ENCODE measurements at regions not wholly inside any gene's neighbourhood (a gene's known extent, or its start where the extent isn't known, plus 50 kb on each side); places are given as distances from the start of the nearest gene placed in this dataset.

DNA sequence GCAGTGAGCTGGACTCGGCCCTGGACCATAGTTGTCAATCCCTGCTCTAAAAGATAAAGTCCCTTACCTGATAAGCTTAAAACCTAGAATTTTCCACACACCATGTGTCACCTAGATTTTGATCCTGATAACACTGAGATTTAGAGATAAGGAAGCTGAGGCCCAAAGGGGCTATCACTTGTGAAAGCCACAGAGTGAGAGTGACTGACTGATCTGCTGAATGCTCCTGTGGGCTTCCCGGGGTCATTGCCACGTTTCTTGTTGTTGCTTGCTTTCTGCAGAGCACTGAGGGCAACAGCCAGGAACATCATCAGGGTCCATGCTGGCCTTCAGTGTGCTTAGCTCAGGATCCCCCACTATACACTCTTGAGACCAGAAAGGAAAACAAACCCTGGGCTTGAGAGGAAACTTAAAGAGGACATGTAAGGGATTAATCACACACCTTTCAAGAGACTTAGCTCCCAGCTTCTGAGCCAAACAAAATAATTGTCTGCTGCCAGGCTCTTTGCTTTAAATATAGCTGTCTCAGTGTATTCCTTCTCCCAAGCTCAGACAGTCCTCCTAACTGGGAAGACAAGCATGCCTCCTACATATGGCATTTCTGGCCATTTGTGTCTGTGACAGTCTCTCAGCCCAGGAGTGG is 82.6 kb upstream of the ARHGAP5 start:
- no peak for DNase-seq (ENCODE audit: low spot score)

GRCh38 chr14:32003585-32003984 is 73.5 kb upstream of the ARHGAP5 start:
- no peak for DNase-seq (ENCODE audit: low spot score)

DNA sequence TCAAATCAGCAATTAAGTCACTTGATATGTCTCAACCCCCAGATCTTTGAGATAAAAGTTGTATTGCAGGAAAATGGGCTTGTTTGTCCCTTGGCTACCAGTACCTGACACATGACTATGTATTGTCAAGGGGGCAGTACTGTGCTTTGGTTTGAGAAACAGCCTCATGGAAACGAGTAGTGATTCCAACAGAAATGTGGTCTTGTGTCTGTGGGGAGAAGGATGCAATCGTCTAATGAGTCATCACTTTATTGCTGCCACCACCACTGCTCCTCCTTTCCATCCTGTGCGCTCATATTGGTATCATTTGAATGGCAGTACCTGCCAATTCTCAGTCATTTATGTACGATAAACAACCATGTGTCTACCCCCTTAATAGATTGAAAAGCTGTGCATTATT is 72.8 kb upstream of the ARHGAP5 start:
- peak; percentile 63 for DNase-seq (ENCODE audit: low spot score)

- DNase-seq (ENCODE audit: low spot score) = no peak
Measured at GRCh38 chr14:32005628-32006027, 71.5 kb upstream of the ARHGAP5 start.

GRCh38 chr14:32006263-32007110 is 70.6 kb upstream of the ARHGAP5 start:
- peak; percentile 92 for DNase-seq (ENCODE audit: low spot score)

DNA sequence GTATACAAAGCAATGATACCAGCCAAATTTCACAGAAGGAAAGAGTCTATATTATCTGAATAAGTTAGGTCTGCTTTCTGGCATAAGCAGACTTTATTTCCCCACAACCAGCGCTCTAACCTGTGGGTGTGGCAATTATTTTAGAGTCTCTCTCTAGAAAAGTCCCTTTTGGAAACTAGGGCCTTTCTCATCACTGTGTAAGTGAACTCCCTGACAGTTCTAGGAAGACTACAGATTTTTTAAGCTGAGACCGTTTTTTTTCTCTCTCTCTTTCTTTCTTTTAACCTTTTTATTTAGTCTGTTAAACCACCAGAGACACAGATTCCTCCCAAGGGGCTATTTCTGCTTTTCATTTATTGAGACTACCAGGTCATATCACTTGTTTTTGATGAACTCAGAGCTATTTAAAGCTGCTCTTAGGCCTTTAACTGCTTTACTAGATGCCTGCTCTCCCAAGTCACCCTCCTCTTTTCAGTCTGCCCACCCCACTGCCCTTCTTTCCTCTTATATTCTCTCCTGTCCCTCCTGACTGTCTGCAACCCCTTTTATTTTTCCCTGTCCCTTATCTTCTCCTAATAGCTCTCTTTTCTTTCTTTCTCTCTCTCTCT is 69.2 kb upstream of the ARHGAP5 start:
- no peak for DNase-seq (ENCODE audit: low spot score)

GRCh38 chr14:32008602-32009193 is 68.4 kb upstream of the ARHGAP5 start:
- DNase-seq (ENCODE audit: low spot score) = no peak

- no peak for DNase-seq (ENCODE audit: low spot score)
Measured at GRCh38 chr14:32009221-32009975, 67.7 kb upstream of the ARHGAP5 start.

- no peak for DNase-seq (ENCODE audit: low spot score)
Measured at GRCh38 chr14:32009976-32010581, 67.0 kb upstream of the ARHGAP5 start.

- DNase-seq (ENCODE audit: low spot score) = peak; percentile 32
Measured at GRCh38 chr14:32010604-32011125, 66.4 kb upstream of the ARHGAP5 start.

- DNase-seq (ENCODE audit: low spot score) = no peak
Measured at GRCh38 chr14:32011225-32011624, 65.9 kb upstream of the ARHGAP5 start.

DNA sequence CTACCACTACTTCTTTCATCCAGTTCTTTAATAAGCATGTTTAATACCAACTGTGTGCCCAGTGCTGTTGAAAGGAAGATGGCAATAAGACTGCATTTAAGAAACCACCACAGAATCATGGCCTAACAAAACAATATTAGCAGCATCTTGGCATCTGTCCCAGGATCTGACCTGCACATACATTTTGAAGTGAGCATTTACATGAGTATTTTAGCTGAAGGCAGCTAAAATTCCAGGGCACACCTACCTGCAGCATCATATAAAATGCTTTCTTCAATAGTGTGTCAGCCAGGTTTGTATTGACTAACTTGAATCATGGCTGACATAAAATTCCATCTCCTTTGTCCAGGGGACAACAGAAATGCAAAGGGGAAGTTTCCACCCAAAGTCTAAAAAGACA is 65.0 kb upstream of the ARHGAP5 start:
- DNase-seq (ENCODE audit: low spot score) = no peak

- no peak for DNase-seq (ENCODE audit: low spot score)
Measured at GRCh38 chr14:32012571-32012970, 64.5 kb upstream of the ARHGAP5 start.

DNA sequence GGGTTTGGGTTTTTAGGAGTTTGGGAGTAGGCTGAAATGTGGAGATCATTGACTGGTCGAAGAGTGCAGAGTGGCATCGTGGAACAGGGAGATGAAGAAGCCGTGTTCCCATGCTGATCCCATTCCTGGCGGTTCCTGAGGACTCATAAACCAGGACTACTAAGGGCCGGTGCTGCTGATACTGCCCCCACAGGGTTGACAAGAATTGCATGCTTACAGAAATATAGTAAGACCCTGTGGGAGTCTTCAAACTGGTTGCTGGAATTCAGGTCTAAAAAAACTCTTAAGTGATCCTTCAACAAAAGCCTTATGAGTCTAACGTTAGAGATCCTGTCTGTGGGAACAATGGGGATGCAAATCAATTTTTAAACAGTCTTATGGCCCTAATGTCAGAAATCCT is 64.0 kb upstream of the ARHGAP5 start:
- DNase-seq (ENCODE audit: low spot score) = no peak

- DNase-seq (ENCODE audit: low spot score) = no peak
Measured at GRCh38 chr14:32014057-32014456, 63.0 kb upstream of the ARHGAP5 start.

GRCh38 chr14:32014498-32014897 is 62.6 kb upstream of the ARHGAP5 start:
- no peak for DNase-seq (ENCODE audit: low spot score)

DNA sequence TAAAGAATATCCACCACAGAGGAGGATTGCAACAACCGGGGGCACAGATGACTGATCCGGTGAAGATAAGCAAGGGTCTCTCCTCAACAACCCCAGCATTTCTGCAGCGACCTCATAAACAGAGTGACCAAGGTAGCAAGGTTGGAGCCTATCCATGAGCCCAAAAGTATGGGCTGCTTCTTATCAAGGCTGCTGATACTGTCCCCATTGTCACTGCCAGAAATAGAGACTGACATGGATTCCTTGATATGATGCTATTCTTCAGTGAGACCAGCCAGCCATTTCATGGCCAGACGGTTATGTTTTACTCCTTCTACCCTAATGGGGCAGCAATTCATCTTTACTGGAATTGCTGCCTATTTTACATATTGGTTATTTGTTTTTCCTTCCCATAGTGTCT is 61.9 kb upstream of the ARHGAP5 start:
- no peak for DNase-seq (ENCODE audit: low spot score)

DNA sequence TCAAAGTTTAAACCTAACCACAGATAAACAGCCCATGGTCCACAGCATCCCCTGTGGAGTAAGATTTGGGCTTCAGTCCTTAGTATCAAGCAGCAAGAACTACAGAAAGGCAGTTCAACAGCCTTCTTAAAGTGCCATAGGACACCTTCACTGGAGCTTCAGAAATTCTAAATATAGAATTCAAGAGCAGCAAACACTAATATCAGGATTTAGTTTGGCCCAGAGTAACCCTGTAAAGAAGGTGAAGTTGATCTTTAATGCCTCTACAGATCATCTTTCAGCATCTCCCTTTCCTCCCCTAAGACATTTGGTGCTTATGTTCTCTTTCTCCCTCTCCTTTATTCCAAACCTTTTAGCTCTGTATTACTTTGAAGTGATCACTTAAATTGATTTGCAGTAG is 59.5 kb upstream of the ARHGAP5 start:
- DNase-seq (ENCODE audit: low spot score) = no peak

- DNase-seq (ENCODE audit: low spot score) = no peak
Measured at GRCh38 chr14:32018391-32019092, 58.6 kb upstream of the ARHGAP5 start.

DNA sequence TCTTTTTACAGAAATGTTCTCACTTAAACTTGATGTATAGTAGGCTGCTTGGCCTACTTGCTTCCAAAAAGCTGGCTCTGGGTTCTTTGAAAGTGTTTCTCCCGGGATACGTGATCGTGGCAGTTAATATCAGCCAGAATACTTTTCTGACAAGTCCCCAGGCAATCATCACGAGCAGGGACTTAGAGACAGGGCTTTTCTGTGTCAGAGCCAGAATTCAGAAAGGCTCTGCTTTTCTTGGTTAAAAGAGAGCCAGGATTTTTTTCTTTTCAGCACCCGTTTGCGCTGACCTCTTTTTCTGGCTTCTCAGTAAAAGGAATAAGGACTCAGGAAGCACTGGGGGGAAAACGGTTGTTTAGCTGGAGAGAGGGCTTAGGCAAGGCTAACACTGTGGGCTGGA is 57.8 kb upstream of the ARHGAP5 start:
- no peak for DNase-seq (ENCODE audit: low spot score)
